PC-3 (cell line): ENCODE measurements at regions not wholly inside any gene's neighbourhood (a gene's known extent, or its start where the extent isn't known, plus 50 kb on each side); places are given as distances from the start of the nearest gene placed in this dataset.

ENCODE experiments used
- EZH2 ChIP-seq: fragments of 300-600 bp; sonication (generic); IDR thresholded peaks from one replicate; pipeline ENCODE4 v1.6.1; 2017; ENCODE audit warnings: antibody characterized with exemption, mild to moderate bottlenecking, low read length; ENCODE audit not compliant: unreplicated experiment
- TF ChIP-seq, protein P1 (sequence below): fragments of 300-600 bp; sonication (generic); conservative IDR thresholded peaks from 2 replicates; pipeline ENCODE4 v1.5.1; 2017; ENCODE audit warnings: antibody characterized with exemption, low read depth, mild to moderate bottlenecking, low read length

DNA sequence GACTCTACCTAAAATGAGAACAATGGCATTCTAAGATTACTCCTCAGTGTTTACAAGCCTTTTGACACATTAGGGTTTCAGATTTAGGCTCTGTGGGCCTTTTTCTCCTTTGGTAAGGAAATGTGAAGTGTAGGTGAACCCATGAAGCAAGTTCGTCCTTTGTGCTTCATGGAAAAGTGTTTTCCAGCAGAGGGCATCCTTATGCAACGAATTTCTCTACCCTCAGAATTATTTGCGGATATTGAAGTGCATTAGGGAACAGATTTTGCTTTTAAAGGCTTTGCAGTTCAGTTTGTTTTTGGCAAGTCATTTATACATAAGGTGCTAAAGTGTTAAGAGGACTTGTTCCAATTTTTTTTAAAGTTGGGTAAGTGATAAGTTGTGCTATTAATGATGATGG, 55.7 kb upstream of the FERMT1 start:
- TF ChIP-seq EZH2: no peak
- TF ChIP-seq, protein P1, sequence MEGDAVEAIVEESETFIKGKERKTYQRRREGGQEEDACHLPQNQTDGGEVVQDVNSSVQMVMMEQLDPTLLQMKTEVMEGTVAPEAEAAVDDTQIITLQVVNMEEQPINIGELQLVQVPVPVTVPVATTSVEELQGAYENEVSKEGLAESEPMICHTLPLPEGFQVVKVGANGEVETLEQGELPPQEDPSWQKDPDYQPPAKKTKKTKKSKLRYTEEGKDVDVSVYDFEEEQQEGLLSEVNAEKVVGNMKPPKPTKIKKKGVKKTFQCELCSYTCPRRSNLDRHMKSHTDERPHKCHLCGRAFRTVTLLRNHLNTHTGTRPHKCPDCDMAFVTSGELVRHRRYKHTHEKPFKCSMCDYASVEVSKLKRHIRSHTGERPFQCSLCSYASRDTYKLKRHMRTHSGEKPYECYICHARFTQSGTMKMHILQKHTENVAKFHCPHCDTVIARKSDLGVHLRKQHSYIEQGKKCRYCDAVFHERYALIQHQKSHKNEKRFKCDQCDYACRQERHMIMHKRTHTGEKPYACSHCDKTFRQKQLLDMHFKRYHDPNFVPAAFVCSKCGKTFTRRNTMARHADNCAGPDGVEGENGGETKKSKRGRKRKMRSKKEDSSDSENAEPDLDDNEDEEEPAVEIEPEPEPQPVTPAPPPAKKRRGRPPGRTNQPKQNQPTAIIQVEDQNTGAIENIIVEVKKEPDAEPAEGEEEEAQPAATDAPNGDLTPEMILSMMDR: peak; percentile 87
